ENCODE measurements at regions not wholly inside any gene's neighbourhood (a gene's known extent, or its start where the extent isn't known, plus 50 kb on each side); places are given as distances from the start of the nearest gene placed in this dataset.

DNA sequence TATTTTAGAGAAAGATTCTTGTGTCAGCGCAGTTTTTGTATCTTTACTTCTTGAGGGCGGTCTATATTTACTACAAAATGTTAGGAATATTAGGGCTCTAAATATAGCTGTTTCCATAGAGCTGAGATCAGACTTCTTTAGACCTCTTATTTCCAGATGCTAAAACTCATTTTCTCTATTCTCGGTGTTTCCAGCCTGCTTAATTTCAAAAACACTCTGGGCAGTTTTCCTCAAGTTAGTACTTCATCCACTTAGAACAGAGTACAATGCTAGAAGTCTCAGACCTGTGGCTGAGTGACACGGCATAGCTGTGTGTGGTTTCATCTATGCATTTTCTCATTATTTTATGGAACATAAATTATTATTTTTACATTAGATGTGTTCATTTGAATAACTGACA, 346.6 kb downstream of the PABPC4L start:
- no peak overlapping the region for H3K27ac ChIP-seq
- no peak for TF ChIP-seq CTCF (conservative IDR thresholded peaks at IDR 0.05)
- no peak for TF ChIP-seq ZFX (IDR thresholded peaks at IDR 0.05)

GRCh38 chr4:133839326-133839725, 362.3 kb downstream of the PABPC4L start:
- peak; percentile 15; the same call in 1 of the 2 replicates for TF ChIP-seq CTCF (conservative IDR thresholded peaks at IDR 0.05)
- TF ChIP-seq ZFX (IDR thresholded peaks at IDR 0.05), result no peak
- H3K27ac ChIP-seq, result no peak overlapping the region

GRCh38 chr4:133823177-133823576, 378.4 kb downstream of the PABPC4L start:
- H3K27ac ChIP-seq, result no peak overlapping the region

GRCh38 chr4:133812954-133813353, 388.6 kb downstream of the PABPC4L start:
- H3K27ac ChIP-seq, result no peak overlapping the region
- TF ChIP-seq ZFX (IDR thresholded peaks at IDR 0.05) (no peak), CTCF (conservative IDR thresholded peaks at IDR 0.05) (no peak)

More at GRCh38 chr4:133823177-133823576, 378.4 kb downstream of the PABPC4L start:
- TF ChIP-seq ZFX (IDR thresholded peaks at IDR 0.05) (no peak), CTCF (conservative IDR thresholded peaks at IDR 0.05) (no peak)

DNA sequence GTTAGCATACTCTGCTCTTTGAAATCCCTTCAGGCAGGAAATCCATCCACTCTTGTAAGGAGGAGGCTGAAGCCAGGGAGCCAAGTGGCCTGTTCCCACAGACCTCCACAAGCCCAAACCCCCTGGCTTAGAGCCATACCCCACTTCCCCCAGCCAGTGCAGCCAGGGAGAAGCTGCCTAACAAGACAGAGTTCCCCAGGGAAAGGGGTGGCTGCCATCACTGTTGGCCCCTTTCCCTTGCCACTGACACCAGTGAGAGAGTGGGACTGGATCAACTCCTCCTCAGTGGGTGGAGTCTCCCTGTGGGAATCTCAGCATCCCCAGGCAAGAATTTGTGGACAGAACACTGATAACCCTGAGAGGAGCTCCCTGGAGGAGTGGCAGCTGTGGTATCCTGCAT, 389.4 kb downstream of the PABPC4L start:
- TF ChIP-seq CTCF (conservative IDR thresholded peaks at IDR 0.05), result no peak
- no peak for TF ChIP-seq ZFX (IDR thresholded peaks at IDR 0.05)
- no peak overlapping the region for H3K27ac ChIP-seq

GRCh38 chr4:133808151-133808550, 393.4 kb downstream of the PABPC4L start:
- no peak for TF ChIP-seq CTCF (conservative IDR thresholded peaks at IDR 0.05)
- TF ChIP-seq ZFX (IDR thresholded peaks at IDR 0.05), result no peak
- H3K27ac ChIP-seq, result no peak overlapping the region

GRCh38 chr4:133803341-133803740, 398.2 kb downstream of the PABPC4L start:
- no peak for TF ChIP-seq ZFX (IDR thresholded peaks at IDR 0.05)
- TF ChIP-seq CTCF (conservative IDR thresholded peaks at IDR 0.05), result no peak
- H3K27ac ChIP-seq, result no peak overlapping the region
